OCI-LY1 (cell line): ENCODE measurements at regions not wholly inside any gene's neighbourhood (a gene's known extent, or its start where the extent isn't known, plus 50 kb on each side); places are given as distances from the start of the nearest gene placed in this dataset.

ENCODE experiments used
- H2AFZ ChIP-seq: fragments of 200-600 bp; sonication (generic), shearing (Covaris generic); 2 replicates; pipeline ENCODE4 v1.6.0; 2014; ENCODE audit warnings: antibody characterized with exemption, mild to moderate bottlenecking, low read length
- H3F3A ChIP-seq: fragments of 200-600 bp; sonication (generic), shearing (Covaris generic); 2 replicates; pipeline ENCODE4 v1.6.0; 2014; ENCODE audit warnings: mild to moderate bottlenecking, antibody characterized with exemption, low read length, moderate library complexity; ENCODE audit not compliant: insufficient read depth
- H3K27ac ChIP-seq: fragments of 200-600 bp; sonication (generic); 2 replicates; pipeline ENCODE4 v1.5.1; 2014; ENCODE audit warnings: low read length, mixed run types, mild to moderate bottlenecking, low read depth; ENCODE audit not compliant: poor library complexity, severe bottlenecking
- H3K27me3 ChIP-seq: fragments of 200-600 bp; sonication (generic); 2 replicates; pipeline ENCODE4 v1.6.0; 2014; ENCODE audit warnings: antibody characterized with exemption, mild to moderate bottlenecking, low read length, moderate library complexity; ENCODE audit not compliant: insufficient read depth
- H3K36me3 ChIP-seq: fragments of 200-600 bp; sonication (generic); 2 replicates; pipeline ENCODE4 v1.6.1; 2014; ENCODE audit warnings: mild to moderate bottlenecking, antibody characterized with exemption, low read length, moderate library complexity, mixed read lengths; ENCODE audit not compliant: insufficient read depth
- H3K4me1 ChIP-seq: fragments of 200-600 bp; sonication (generic); 2 replicates; pipeline ENCODE4 v1.5.1; 2014; ENCODE audit warnings: mild to moderate bottlenecking, low read length, moderate library complexity; ENCODE audit not compliant: insufficient read depth, severe bottlenecking
- H3K4me2 ChIP-seq: fragments of 200-600 bp; sonication (generic), shearing (Covaris generic); 2 replicates; pipeline ENCODE4 v1.6.1; 2014; ENCODE audit warnings: low read length
- H3K4me3 ChIP-seq: fragments of 200-600 bp; sonication (generic); 2 replicates; pipeline ENCODE4 v1.5.1; 2014; ENCODE audit warnings: low read length, low read depth, mild to moderate bottlenecking, mixed read lengths; ENCODE audit not compliant: poor library complexity, severe bottlenecking
- H3K79me2 ChIP-seq: fragments of 200-600 bp; shearing (Covaris generic); 2 replicates; pipeline ENCODE4 v1.6.1; 2016; ENCODE audit warnings: mixed run types, low read length, mixed read lengths; ENCODE audit not compliant: insufficient read depth
- H3K9ac ChIP-seq: fragments of 200-600 bp; sonication (generic), shearing (Covaris generic); 2 replicates; pipeline ENCODE4 v1.6.1; 2014; ENCODE audit warnings: mild to moderate bottlenecking, low read length, mixed read lengths
- H3K9me2 ChIP-seq: fragments of 200-600 bp; sonication (generic), shearing (Covaris generic); 2 replicates; pipeline ENCODE4 v1.6.1; 2014; ENCODE audit warnings: low read depth, mild to moderate bottlenecking, low read length, mixed read lengths
- H3K9me3 ChIP-seq: fragments of 200-600 bp; shearing (Covaris generic); 2 replicates; pipeline ENCODE4 v1.6.1; 2014; ENCODE audit warnings: low read length, mixed read lengths
- H4K20me1 ChIP-seq: fragments of 200-600 bp; sonication (generic), shearing (Covaris generic); 2 replicates; pipeline ENCODE4 v1.6.0; 2016; ENCODE audit warnings: mild to moderate bottlenecking, low read length; ENCODE audit not compliant: insufficient read depth
- EZH2 ChIP-seq: fragments of 200-600 bp; sonication (generic), shearing (Covaris generic); IDR thresholded peaks from 2 replicates; pipeline ENCODE4 v1.8.0; 2017; ENCODE audit warnings: borderline replicate concordance, mixed run types, mild to moderate bottlenecking, antibody characterized with exemption, low read length, moderate library complexity, mixed read lengths
- TF ChIP-seq, protein P1 (sequence below): fragments of 200-600 bp; sonication (generic), shearing (Covaris generic); IDR thresholded peaks from 2 replicates; pipeline ENCODE4 v1.5.1; 2017; ENCODE audit warnings: mild to moderate bottlenecking, antibody characterized with exemption, low read length, moderate library complexity, mixed read lengths

GRCh38 chr14:101665478-101666078 is 95.9 kb upstream of the PPP2R5C start:
- H3K27ac ChIP-seq: no peak overlapping the region
- H3K9ac ChIP-seq: no peak overlapping the region
- no peaks in the 10 kb centered on the region for H3K4me1 ChIP-seq
- H3F3A ChIP-seq: no peaks in the 10 kb centered on the region
- H3K4me3 ChIP-seq: no peak overlapping the region
- 0 out of 2 replicates have a peak, but pooled peaks cover 5% of the 10 kb centered on the region for H3K9me3 ChIP-seq
- H4K20me1 ChIP-seq: no peaks in the 10 kb centered on the region
- no peak for TF ChIP-seq EZH2
- TF ChIP-seq, protein P1, sequence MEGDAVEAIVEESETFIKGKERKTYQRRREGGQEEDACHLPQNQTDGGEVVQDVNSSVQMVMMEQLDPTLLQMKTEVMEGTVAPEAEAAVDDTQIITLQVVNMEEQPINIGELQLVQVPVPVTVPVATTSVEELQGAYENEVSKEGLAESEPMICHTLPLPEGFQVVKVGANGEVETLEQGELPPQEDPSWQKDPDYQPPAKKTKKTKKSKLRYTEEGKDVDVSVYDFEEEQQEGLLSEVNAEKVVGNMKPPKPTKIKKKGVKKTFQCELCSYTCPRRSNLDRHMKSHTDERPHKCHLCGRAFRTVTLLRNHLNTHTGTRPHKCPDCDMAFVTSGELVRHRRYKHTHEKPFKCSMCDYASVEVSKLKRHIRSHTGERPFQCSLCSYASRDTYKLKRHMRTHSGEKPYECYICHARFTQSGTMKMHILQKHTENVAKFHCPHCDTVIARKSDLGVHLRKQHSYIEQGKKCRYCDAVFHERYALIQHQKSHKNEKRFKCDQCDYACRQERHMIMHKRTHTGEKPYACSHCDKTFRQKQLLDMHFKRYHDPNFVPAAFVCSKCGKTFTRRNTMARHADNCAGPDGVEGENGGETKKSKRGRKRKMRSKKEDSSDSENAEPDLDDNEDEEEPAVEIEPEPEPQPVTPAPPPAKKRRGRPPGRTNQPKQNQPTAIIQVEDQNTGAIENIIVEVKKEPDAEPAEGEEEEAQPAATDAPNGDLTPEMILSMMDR: peak; percentile 76
- H2AFZ ChIP-seq: no peak overlapping the region
- H3K9me2 ChIP-seq: no peaks in the 10 kb centered on the region
- H3K4me2 ChIP-seq: no peak overlapping the region
- H3K36me3 ChIP-seq: no peaks in the 10 kb centered on the region
- H3K79me2 ChIP-seq: no peaks in the 10 kb centered on the region
- H3K27me3 ChIP-seq: no peaks in the 10 kb centered on the region; the same call in 1 of the 2 replicates

DNA sequence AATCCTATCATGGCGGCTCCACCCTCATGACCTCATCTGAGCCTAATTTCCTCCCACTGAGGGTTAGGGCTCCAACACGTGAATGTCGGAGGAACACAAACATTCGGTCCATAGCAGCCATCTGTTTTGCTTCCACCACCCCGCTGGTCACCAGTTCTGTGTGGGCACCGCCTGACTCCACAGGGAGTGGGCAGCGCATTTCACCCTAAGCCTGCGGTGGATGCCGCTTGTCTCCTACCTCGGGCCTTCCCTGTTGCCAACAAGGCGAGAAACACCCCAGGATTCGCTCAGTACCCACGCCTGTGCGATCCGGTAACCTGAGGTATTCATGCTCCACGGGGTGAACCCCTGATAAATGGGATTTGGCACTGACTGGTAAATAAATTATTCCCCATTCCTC is 95.2 kb upstream of the PPP2R5C start:
- H3K9me2 ChIP-seq: no peaks in the 10 kb centered on the region
- H3K4me3 ChIP-seq: no peak overlapping the region
- no peaks in the 10 kb centered on the region for H3F3A ChIP-seq
- no peaks in the 10 kb centered on the region for H3K36me3 ChIP-seq
- H4K20me1 ChIP-seq: no peaks in the 10 kb centered on the region
- H3K4me1 ChIP-seq: no peaks in the 10 kb centered on the region
- TF ChIP-seq, protein P1: no peak
- no peak for TF ChIP-seq EZH2
- H3K4me2 ChIP-seq: no peak overlapping the region
- H3K9me3 ChIP-seq: 0 out of 2 replicates have a peak, but pooled peaks cover 5% of the 10 kb centered on the region
- H2AFZ ChIP-seq: no peak overlapping the region
- no peaks in the 10 kb centered on the region for H3K79me2 ChIP-seq
- H3K27ac ChIP-seq: no peak overlapping the region
- no peaks in the 10 kb centered on the region; the same call in 1 of the 2 replicates for H3K27me3 ChIP-seq
- H3K9ac ChIP-seq: no peak overlapping the region

DNA sequence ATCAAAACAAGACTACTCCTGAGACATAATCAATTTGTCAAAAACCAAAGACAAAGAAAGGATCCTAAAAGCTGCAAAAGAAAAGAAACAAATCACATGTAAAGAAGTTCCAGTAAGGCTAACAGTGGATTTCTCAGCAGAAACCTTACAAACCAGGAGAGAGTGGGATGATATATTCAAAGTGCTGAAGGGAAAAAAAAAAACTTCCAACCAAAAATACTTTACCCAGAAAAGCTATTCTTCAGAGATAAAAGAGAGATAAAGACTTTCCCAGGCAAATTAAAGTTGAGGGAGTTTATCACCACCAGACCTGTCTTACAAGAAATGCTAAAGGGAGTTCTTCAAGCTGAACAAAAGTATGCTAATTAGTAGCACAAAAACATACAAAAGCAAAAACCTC is 91.9 kb upstream of the PPP2R5C start:
- H3K79me2 ChIP-seq: no peaks in the 10 kb centered on the region
- no peak overlapping the region for H3K9ac ChIP-seq
- H3K4me2 ChIP-seq: no peak overlapping the region
- H3F3A ChIP-seq: no peaks in the 10 kb centered on the region
- H3K9me3 ChIP-seq: 0 out of 2 replicates have a peak, but pooled peaks cover 5% of the 10 kb centered on the region
- no peaks in the 10 kb centered on the region for H3K36me3 ChIP-seq
- no peak overlapping the region for H3K27ac ChIP-seq
- no peak overlapping the region for H3K4me3 ChIP-seq
- H2AFZ ChIP-seq: no peak overlapping the region
- no peaks in the 10 kb centered on the region for H3K4me1 ChIP-seq
- no peaks in the 10 kb centered on the region; the same call in 1 of the 2 replicates for H3K27me3 ChIP-seq
- no peak for TF ChIP-seq EZH2
- TF ChIP-seq, protein P1: no peak
- H3K9me2 ChIP-seq: no peaks in the 10 kb centered on the region
- H4K20me1 ChIP-seq: no peaks in the 10 kb centered on the region
